ENCODE measurements at regions not wholly inside any gene's neighbourhood (a gene's known extent, or its start where the extent isn't known, plus 50 kb on each side); places are given as distances from the start of the nearest gene placed in this dataset.

- no peak for DNase-seq (ENCODE audit: insufficient read length, low spot score, missing footprints)
- no peaks in the 10 kb centered on the region for H3K4me1 ChIP-seq (ENCODE audit: insufficient read depth, low read length)
- no peaks in the 10 kb centered on the region for H3K79me2 ChIP-seq (ENCODE audit: insufficient read depth, low read length)
- no peaks in the 10 kb centered on the region for H3K9me3 ChIP-seq (ENCODE audit: low read depth, low read length)
- no peaks in the 10 kb centered on the region for H3K27me3 ChIP-seq (ENCODE audit: insufficient read depth, low read length)
- no peak overlapping the region for H2AFZ ChIP-seq (ENCODE audit: low read length)
- no peak overlapping the region for H3K27ac ChIP-seq (ENCODE audit: low read depth, low read length)
- H3K36me3 ChIP-seq (ENCODE audit: insufficient read depth, low read length): no peaks in the 10 kb centered on the region
- no peaks in the 10 kb centered on the region for H4K20me1 ChIP-seq (ENCODE audit: insufficient read depth, low read length)
- H3K4me3 ChIP-seq (ENCODE audit: insufficient read depth, low read length): no peak overlapping the region
- TF ChIP-seq CTCF (IDR thresholded peaks at IDR 0.05; ENCODE audit: extremely low read depth, low read depth, low read length): no peak
- H3K4me2 ChIP-seq (ENCODE audit: insufficient read depth, low read length): no peak overlapping the region
Observed at GRCh38 chr1:163406772-163407171, 85.0 kb downstream of the NUF2 start.

DNA sequence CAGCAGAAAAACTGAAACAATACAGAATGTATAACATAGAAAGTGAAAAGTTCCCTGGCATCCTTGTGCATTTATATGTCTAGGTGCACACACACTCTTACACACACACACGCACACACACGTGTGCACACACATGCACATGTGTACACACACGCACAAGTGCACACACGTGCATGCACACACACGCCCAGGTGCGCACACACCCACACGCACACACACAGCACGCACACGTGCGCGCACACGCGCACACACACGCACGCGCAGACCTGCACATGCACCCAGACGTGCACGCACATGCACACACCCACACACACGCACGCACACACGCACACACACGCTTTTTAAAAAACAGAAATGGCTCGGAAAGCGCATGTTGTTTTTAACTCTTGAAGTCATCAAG lies 86.5 kb downstream of the NUF2 start:
- no peaks in the 10 kb centered on the region for H3K27me3 ChIP-seq (ENCODE audit: insufficient read depth, low read length)
- no peak overlapping the region for H2AFZ ChIP-seq (ENCODE audit: low read length)
- no peaks in the 10 kb centered on the region for H3K4me1 ChIP-seq (ENCODE audit: insufficient read depth, low read length)
- no peaks in the 10 kb centered on the region for H3K9me3 ChIP-seq (ENCODE audit: low read depth, low read length)
- H3K36me3 ChIP-seq (ENCODE audit: insufficient read depth, low read length): no peaks in the 10 kb centered on the region
- H3K27ac ChIP-seq (ENCODE audit: low read depth, low read length): no peak overlapping the region
- H3K4me3 ChIP-seq (ENCODE audit: insufficient read depth, low read length): no peak overlapping the region
- no peaks in the 10 kb centered on the region for H3K79me2 ChIP-seq (ENCODE audit: insufficient read depth, low read length)
- TF ChIP-seq CTCF (IDR thresholded peaks at IDR 0.05; ENCODE audit: extremely low read depth, low read depth, low read length): no peak
- H3K4me2 ChIP-seq (ENCODE audit: insufficient read depth, low read length): no peak overlapping the region
- no peaks in the 10 kb centered on the region for H4K20me1 ChIP-seq (ENCODE audit: insufficient read depth, low read length)
- no peak for DNase-seq (ENCODE audit: insufficient read length, low spot score, missing footprints)

DNA sequence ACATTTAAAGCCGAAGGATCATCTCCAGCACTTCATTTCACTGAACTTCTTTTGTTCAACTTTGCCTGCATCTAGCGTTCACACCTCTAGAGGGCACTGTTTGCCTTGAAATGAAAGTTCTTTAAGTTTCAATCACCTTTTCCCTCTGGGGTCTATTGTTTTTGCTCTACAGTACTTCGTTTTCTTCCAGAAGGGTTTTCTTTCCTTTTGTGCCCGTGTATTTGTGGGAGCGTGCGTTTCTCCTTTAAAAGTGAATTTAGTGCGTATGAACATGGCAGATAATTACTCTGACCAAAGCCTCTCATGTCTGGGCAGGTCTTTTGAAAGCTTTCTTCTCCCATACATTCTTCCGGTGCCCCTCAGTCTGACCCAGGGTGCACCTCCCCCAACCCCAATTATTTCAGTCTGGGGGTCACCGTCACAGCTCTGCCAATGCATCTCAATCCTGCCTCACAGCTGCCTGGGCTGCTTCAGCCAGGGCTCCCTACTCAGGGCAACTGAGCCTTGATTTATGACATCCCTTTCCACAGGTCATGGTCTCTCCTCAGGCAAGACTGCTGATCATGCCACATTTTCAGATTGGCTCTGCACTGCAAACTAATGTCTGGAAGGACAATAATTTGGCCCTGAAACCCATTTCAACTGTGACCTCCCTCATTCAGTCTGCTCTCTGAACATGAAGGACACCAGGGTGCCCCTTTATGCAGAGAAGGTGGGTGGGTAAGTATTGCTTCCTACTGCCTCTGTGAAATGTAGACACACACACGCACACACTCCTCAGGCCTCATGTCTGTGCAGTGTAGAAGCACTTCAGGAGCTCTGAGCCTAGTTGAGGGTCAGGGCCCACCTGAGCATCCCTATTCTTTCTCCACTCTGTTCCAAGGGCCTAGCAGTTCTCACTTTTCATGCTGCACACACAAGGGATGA lies 88.6 kb downstream of the NUF2 start:
- Histone ChIP-seq H3K79me2 (ENCODE audit: insufficient read depth, low read length) (no peaks in the 10 kb centered on the region), H3K4me3 (ENCODE audit: insufficient read depth, low read length) (no peak overlapping the region), H3K27ac (ENCODE audit: low read depth, low read length) (no peak overlapping the region), H3K4me2 (ENCODE audit: insufficient read depth, low read length) (peak overlapping the region; percentile 51), H4K20me1 (ENCODE audit: insufficient read depth, low read length) (no peaks in the 10 kb centered on the region), H3K36me3 (ENCODE audit: insufficient read depth, low read length) (no peaks in the 10 kb centered on the region), H3K9me3 (ENCODE audit: low read depth, low read length) (no peaks in the 10 kb centered on the region), H2AFZ (ENCODE audit: low read length) (peak overlapping the region; percentile 35), H3K27me3 (ENCODE audit: insufficient read depth, low read length) (peaks cover 1% of the 10 kb centered on the region), H3K4me1 (ENCODE audit: insufficient read depth, low read length) (no peaks in the 10 kb centered on the region)
- DNase-seq (ENCODE audit: insufficient read length, low spot score, missing footprints): peak; percentile 42
- peak; percentile 84 for TF ChIP-seq CTCF (IDR thresholded peaks at IDR 0.05; ENCODE audit: extremely low read depth, low read depth, low read length)

- no peak for DNase-seq (ENCODE audit: insufficient read length, low spot score, missing footprints)
- no peak for TF ChIP-seq CTCF (IDR thresholded peaks at IDR 0.05; ENCODE audit: extremely low read depth, low read depth, low read length)
- Histone ChIP-seq H2AFZ (ENCODE audit: low read length) (no peak overlapping the region), H3K79me2 (ENCODE audit: insufficient read depth, low read length) (no peaks in the 10 kb centered on the region), H3K4me1 (ENCODE audit: insufficient read depth, low read length) (no peaks in the 10 kb centered on the region), H3K4me2 (ENCODE audit: insufficient read depth, low read length) (no peak overlapping the region), H3K27ac (ENCODE audit: low read depth, low read length) (no peak overlapping the region), H3K4me3 (ENCODE audit: insufficient read depth, low read length) (no peak overlapping the region), H4K20me1 (ENCODE audit: insufficient read depth, low read length) (no peaks in the 10 kb centered on the region), H3K36me3 (ENCODE audit: insufficient read depth, low read length) (no peaks in the 10 kb centered on the region), H3K27me3 (ENCODE audit: insufficient read depth, low read length) (peaks cover 2% of the 10 kb centered on the region), H3K9me3 (ENCODE audit: low read depth, low read length) (no peaks in the 10 kb centered on the region)
Observed at GRCh38 chr1:163412221-163412620, 90.5 kb downstream of the NUF2 start.
